Stimulated activated CD4-positive, alpha-beta T cell treated with anti-CD3 and anti-CD28 coated beads, Interleukin-4, amount 100 ng/mL, for 1 hour (primary cell): ENCODE measurements at regions not wholly inside any gene's neighbourhood (a gene's known extent, or its start where the extent isn't known, plus 50 kb on each side); places are given as distances from the start of the nearest gene placed in this dataset.
A peak's percentile ranks its signal among the peaks of the same experiment; 100 is the strongest.
"Not testable (repeated sequence)": the region's sequence is repeated elsewhere in the genome, so short reads cannot be mapped to it uniquely, and the experiment has no call there.

Source experiments
- DNase-seq: peaks from one replicate; pipeline ENCODE4 v3.0.0-alpha.2; 2020

GRCh38 chr6:40882323-40882997, 156.6 kb downstream of the UNC5CL start:
- DNase-seq, result no peak

- DNase-seq, result no peak
Measured at GRCh38 chr6:40881501-40881900, 157.5 kb downstream of the UNC5CL start.

- DNase-seq, result no peak
Measured at GRCh38 chr6:40880906-40881305, 158.1 kb downstream of the UNC5CL start.

GRCh38 chr6:40879169-40879568, 159.9 kb downstream of the UNC5CL start:
- no peak for DNase-seq

- peak; percentile 4 for DNase-seq
Measured at GRCh38 chr6:40877362-40877761, 161.7 kb downstream of the UNC5CL start.

GRCh38 chr6:40876336-40876735, 162.7 kb downstream of the UNC5CL start:
- DNase-seq, result no peak

- no peak for DNase-seq
Measured at GRCh38 chr6:40874495-40874894, 164.5 kb downstream of the UNC5CL start.

- no peak for DNase-seq
Measured at GRCh38 chr6:40871424-40871823, 167.6 kb downstream of the UNC5CL start.

- not testable (repeated sequence) for DNase-seq
Measured at GRCh38 chr6:40868089-40868865, 170.7 kb downstream of the UNC5CL start.

GRCh38 chr6:40867527-40867926, 171.5 kb downstream of the UNC5CL start:
- not testable (repeated sequence) for DNase-seq

GRCh38 chr6:40865259-40865658, 173.8 kb downstream of the UNC5CL start:
- not testable (repeated sequence) for DNase-seq

GRCh38 chr6:40860443-40860842, 178.6 kb downstream of the UNC5CL start:
- DNase-seq, result no peak

- DNase-seq, result no peak
Measured at GRCh38 chr6:40856271-40856670, 182.8 kb downstream of the UNC5CL start.

- DNase-seq, result no peak
Measured at GRCh38 chr6:40855168-40855880, 183.7 kb downstream of the UNC5CL start.

- no peak for DNase-seq
Measured at GRCh38 chr6:40854592-40854991, 184.4 kb downstream of the UNC5CL start.

- peak; percentile 7 for DNase-seq
Measured at GRCh38 chr6:40852779-40853373, 186.1 kb downstream of the UNC5CL start.

- DNase-seq, result no peak
Measured at GRCh38 chr6:40849546-40849945, 189.5 kb downstream of the UNC5CL start.

- DNase-seq, result no peak
Measured at GRCh38 chr6:40848868-40849514, 190.0 kb downstream of the UNC5CL start.

GRCh38 chr6:40848038-40848437, 191.0 kb downstream of the UNC5CL start:
- no peak for DNase-seq

GRCh38 chr6:40845553-40845952, 193.5 kb downstream of the UNC5CL start:
- DNase-seq, result peak; percentile 3

GRCh38 chr6:40844246-40844645, 194.8 kb downstream of the UNC5CL start:
- DNase-seq, result no peak

- DNase-seq, result no peak
Measured at GRCh38 chr6:40841721-40842120, 197.3 kb downstream of the UNC5CL start.

- no peak for DNase-seq
Measured at GRCh38 chr6:40832691-40833090, 206.3 kb downstream of the UNC5CL start.
